GM12873 (cell line): ENCODE measurements at regions not wholly inside any gene's neighbourhood (a gene's known extent, or its start where the extent isn't known, plus 50 kb on each side); places are given as distances from the start of the nearest gene placed in this dataset.

Experiments
- CTCF ChIP-seq: IDR thresholded peaks from 2 replicates; pipeline ENCODE4 v1.5.1; 2012; ENCODE audit warnings: low read depth, mild to moderate bottlenecking, moderate library complexity, low read length, control low read depth; ENCODE audit not compliant: insufficient read depth; ENCODE audit errors: missing control alignments

GRCh38 chr2:23248667-23249066 is 136.3 kb upstream of the KLHL29 start:
- TF ChIP-seq CTCF: no peak

GRCh38 chr2:23249348-23249747 is 135.6 kb upstream of the KLHL29 start:
- TF ChIP-seq CTCF: no peak

DNA sequence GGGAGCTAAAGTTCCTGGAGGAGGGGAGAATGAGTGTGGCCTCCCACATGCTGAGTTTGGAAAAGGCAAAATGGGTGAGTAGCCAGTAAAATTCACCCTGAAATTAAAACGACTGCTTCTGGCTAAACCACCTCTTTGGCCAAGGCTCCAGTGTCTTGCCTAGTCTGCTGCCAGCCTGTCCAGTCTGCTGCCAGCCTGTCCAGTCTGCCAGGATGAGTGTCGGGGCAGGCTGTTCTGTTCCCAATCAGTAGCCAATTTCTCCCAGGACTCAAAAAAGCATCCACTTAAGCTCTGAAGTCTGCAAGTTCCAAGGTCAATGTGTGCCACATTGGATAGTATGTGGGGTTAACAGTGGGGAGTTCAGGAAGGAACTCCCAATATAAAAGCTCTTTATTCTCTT is 134.6 kb upstream of the KLHL29 start:
- no peak for TF ChIP-seq CTCF

GRCh38 chr2:23256643-23257042 is 128.3 kb upstream of the KLHL29 start:
- TF ChIP-seq CTCF: no peak

DNA sequence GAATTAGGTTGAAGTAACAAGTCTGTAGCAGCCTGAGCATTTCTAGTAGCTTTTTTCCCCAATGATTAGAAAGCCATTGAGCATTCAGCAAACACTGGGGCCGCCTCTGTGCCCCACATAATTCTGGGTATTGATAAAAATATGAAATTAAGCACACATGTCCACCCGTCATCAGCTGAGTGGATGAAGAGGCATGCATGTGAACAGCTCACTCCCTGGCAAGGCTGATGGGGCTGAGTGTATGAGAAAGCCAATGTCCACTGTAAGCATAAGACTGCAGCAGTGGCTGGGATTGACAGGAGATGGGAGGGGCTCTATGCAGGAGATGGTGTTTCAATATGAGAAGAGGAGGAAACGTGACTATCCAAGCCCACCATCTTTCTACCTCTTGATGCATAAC is 124.4 kb upstream of the KLHL29 start:
- no peak for TF ChIP-seq CTCF

- no peak for TF ChIP-seq CTCF
These were observed 116.3 kb upstream of the KLHL29 start for GRCh38 chr2:23268467-23269263.

DNA sequence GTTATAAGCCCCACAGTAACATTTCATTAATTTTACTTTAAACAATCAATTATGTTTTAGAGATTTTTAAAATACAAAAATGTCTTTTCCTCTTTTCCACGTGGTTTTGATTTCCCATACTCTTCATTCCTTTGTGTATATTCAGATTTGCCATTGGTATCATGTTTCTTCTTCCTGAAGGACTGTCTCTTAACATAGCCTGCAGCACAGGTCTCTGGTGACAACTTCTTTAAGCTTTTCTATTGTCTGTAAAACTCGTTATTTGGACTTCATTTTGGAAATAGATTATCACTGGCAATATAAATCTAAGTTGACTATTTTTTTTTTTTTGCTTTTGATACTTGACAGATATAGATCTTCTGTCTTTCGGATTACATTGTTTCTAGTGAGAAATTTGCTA is 115.2 kb upstream of the KLHL29 start:
- TF ChIP-seq CTCF: no peak
